ENCODE measurements at regions not wholly inside any gene's neighbourhood (a gene's known extent, or its start where the extent isn't known, plus 50 kb on each side); places are given as distances from the start of the nearest gene placed in this dataset.

DNA sequence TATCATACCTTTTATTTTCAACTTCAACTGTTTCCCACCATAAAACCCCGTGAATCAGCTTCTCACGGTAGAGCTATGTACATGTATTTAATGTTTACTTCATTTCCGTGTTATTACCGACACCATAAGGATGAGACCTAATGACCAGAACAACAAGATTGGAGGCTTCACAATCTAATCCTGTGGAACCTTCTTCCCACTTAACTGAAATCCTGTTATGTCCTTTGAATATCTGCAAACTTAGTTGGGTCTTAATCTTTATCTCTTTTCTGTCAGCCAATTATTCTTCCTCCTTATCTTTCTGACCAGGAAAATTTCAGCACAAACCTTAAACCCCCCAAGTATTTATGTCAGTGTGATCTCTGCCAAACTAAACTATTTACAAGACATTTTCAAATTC is 214.4 kb downstream of the TMX3 start:
- no peak overlapping the region for H2AFZ ChIP-seq (ENCODE audit: low read depth)
- no peaks in the 10 kb centered on the region for H3K27me3 ChIP-seq (ENCODE audit: insufficient read depth, low read depth)
- TF ChIP-seq, protein P1, sequence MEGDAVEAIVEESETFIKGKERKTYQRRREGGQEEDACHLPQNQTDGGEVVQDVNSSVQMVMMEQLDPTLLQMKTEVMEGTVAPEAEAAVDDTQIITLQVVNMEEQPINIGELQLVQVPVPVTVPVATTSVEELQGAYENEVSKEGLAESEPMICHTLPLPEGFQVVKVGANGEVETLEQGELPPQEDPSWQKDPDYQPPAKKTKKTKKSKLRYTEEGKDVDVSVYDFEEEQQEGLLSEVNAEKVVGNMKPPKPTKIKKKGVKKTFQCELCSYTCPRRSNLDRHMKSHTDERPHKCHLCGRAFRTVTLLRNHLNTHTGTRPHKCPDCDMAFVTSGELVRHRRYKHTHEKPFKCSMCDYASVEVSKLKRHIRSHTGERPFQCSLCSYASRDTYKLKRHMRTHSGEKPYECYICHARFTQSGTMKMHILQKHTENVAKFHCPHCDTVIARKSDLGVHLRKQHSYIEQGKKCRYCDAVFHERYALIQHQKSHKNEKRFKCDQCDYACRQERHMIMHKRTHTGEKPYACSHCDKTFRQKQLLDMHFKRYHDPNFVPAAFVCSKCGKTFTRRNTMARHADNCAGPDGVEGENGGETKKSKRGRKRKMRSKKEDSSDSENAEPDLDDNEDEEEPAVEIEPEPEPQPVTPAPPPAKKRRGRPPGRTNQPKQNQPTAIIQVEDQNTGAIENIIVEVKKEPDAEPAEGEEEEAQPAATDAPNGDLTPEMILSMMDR (conservative IDR thresholded peaks at IDR 0.05; ENCODE audit: low read depth, low read length) = no peak
- H3K9ac ChIP-seq = no peak overlapping the region
- no peaks in the 10 kb centered on the region for H3K4me1 ChIP-seq (ENCODE audit: low read depth, poor library complexity, severe bottlenecking)
- no peaks in the 10 kb centered on the region for H4K20me1 ChIP-seq (ENCODE audit: insufficient read depth)
- H3K79me2 ChIP-seq (ENCODE audit: insufficient read depth, low read depth) = no peaks in the 10 kb centered on the region
- H3K4me3 ChIP-seq (IDR thresholded peaks at IDR 0.05; ENCODE audit: insufficient read depth, low read depth, low read length) = no peak overlapping the region
- H3K4me2 ChIP-seq = no peak overlapping the region
- H3K36me3 ChIP-seq (ENCODE audit: insufficient read depth) = no peaks in the 10 kb centered on the region
- H3K27ac ChIP-seq = no peak overlapping the region

DNA sequence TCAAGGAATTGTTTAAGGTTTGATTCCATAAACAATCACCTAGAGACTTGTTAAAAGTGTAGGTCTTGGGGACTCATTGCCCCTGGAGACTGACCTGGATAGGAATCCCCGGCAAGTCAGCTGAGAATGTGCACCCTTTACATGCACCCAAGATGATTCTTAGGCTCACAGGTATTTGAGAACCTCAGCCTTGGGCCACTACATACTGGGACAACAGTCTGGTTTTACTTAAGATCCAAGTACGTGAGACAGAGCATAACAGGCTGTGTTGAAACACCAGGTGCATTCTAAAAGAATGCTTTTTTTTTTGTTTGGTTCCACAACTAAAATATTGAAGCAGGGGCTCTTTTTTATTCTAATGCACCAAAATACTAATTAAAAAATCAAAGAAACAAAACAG is 215.8 kb downstream of the TMX3 start:
- TF ChIP-seq, protein P1 (conservative IDR thresholded peaks at IDR 0.05; ENCODE audit: low read depth, low read length) = no peak
- H3K4me3 ChIP-seq (IDR thresholded peaks at IDR 0.05; ENCODE audit: insufficient read depth, low read depth, low read length) = no peak overlapping the region
- no peak overlapping the region for H2AFZ ChIP-seq (ENCODE audit: low read depth)
- H3K4me1 ChIP-seq (ENCODE audit: low read depth, poor library complexity, severe bottlenecking) = no peaks in the 10 kb centered on the region
- H3K79me2 ChIP-seq (ENCODE audit: insufficient read depth, low read depth) = no peaks in the 10 kb centered on the region
- no peak overlapping the region for H3K4me2 ChIP-seq
- no peaks in the 10 kb centered on the region for H4K20me1 ChIP-seq (ENCODE audit: insufficient read depth)
- no peaks in the 10 kb centered on the region for H3K36me3 ChIP-seq (ENCODE audit: insufficient read depth)
- no peak overlapping the region for H3K9ac ChIP-seq
- H3K27ac ChIP-seq = no peak overlapping the region
- H3K27me3 ChIP-seq (ENCODE audit: insufficient read depth, low read depth) = no peaks in the 10 kb centered on the region

DNA sequence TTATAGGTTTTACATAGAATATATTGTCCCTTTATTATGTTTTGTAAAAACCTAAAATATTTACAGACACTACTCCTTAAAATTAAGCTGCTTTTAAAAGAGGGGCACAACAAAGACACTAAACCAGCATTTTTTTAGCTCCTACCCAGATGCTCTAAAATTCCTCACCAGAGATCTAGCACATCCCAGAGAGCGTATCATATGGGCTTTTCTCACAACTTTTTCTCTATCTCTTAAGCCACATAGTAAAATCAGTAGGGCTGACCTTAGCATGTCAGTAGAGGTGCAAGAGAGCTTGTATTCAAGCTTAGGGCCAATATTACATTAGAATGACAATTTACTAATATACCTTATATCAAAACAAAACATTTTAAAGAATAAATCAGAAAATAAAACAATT is 216.3 kb downstream of the TMX3 start:
- Histone ChIP-seq H4K20me1 (ENCODE audit: insufficient read depth) (no peaks in the 10 kb centered on the region), H3K36me3 (ENCODE audit: insufficient read depth) (no peaks in the 10 kb centered on the region), H3K4me2 (no peak overlapping the region), H3K4me3 (IDR thresholded peaks at IDR 0.05; ENCODE audit: insufficient read depth, low read depth, low read length) (no peak overlapping the region), H3K27ac (no peak overlapping the region), H3K4me1 (ENCODE audit: low read depth, poor library complexity, severe bottlenecking) (no peaks in the 10 kb centered on the region), H2AFZ (ENCODE audit: low read depth) (no peak overlapping the region), H3K9ac (no peak overlapping the region), H3K79me2 (ENCODE audit: insufficient read depth, low read depth) (no peaks in the 10 kb centered on the region), H3K27me3 (ENCODE audit: insufficient read depth, low read depth) (no peaks in the 10 kb centered on the region)
- TF ChIP-seq, protein P1 (conservative IDR thresholded peaks at IDR 0.05; ENCODE audit: low read depth, low read length) = no peak

DNA sequence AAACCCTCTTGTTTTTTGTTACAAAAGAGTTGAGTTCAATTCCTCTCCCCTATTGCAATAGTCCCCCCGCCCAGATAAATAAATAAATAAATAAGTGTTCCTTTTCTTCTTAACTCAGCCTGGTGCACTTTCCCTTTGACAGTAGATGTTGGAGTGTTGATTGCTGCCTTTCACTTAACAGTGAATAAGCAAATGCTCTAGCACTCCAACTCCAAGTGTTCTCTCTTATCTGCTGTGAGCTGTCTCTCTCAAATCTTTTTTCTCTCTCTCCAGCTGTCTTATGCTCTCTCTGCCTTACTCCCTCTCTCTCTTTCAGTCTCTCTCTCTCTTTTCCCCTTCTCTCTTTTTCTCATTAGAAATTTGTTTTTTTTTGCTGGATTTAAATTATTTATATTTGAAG is 216.7 kb downstream of the TMX3 start:
- Histone ChIP-seq H3K27ac (no peak overlapping the region), H3K4me2 (no peak overlapping the region), H3K4me1 (ENCODE audit: low read depth, poor library complexity, severe bottlenecking) (no peaks in the 10 kb centered on the region), H3K36me3 (ENCODE audit: insufficient read depth) (no peaks in the 10 kb centered on the region), H3K4me3 (IDR thresholded peaks at IDR 0.05; ENCODE audit: insufficient read depth, low read depth, low read length) (no peak overlapping the region), H3K27me3 (ENCODE audit: insufficient read depth, low read depth) (no peaks in the 10 kb centered on the region), H3K9ac (no peak overlapping the region), H2AFZ (ENCODE audit: low read depth) (no peak overlapping the region), H4K20me1 (ENCODE audit: insufficient read depth) (no peaks in the 10 kb centered on the region), H3K79me2 (ENCODE audit: insufficient read depth, low read depth) (no peaks in the 10 kb centered on the region)
- TF ChIP-seq, protein P1 (conservative IDR thresholded peaks at IDR 0.05; ENCODE audit: low read depth, low read length) = no peak

Measured in KMS-11 (cell line).